OCI-LY7 (cell line): ENCODE measurements at regions not wholly inside any gene's neighbourhood (a gene's known extent, or its start where the extent isn't known, plus 50 kb on each side); places are given as distances from the start of the nearest gene placed in this dataset.

Experiments
- EZH2phosphoT487 ChIP-seq: fragments of 200-600 bp; sonication (generic); IDR thresholded peaks from 2 replicates; pipeline ENCODE4 v1.6.1; 2018; ENCODE audit warnings: low read depth, borderline replicate concordance, mild to moderate bottlenecking, mixed run types, antibody characterized with exemption, low read length, moderate library complexity, mixed read lengths
- TF ChIP-seq, protein P1 (sequence below): fragments of 200-600 bp; sonication (generic); conservative IDR thresholded peaks from 2 replicates; pipeline ENCODE4 v1.5.1; 2014; ENCODE audit warnings: mild to moderate bottlenecking, antibody characterized with exemption, low read length, moderate library complexity, mixed read lengths

DNA sequence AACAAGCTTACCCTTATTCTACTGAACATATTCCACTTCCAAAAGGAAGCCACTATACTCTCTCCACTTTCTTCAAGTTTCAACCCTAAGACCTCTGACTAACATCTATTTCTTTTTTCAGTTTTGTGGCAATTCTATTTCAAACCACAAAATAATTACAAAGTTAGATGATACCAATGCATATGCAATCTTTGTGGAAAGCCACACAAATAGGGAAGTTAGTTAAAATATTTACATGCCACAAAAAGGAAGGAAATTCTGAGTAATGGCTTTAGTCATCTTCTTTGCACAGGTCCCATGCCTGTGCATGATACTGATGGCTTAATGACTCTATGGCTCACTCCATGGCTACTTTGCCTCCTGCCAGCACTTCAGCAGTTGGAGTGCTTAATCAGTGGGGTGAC lies 57.0 kb upstream of the MCTP2 start:
- TF ChIP-seq, protein P1, sequence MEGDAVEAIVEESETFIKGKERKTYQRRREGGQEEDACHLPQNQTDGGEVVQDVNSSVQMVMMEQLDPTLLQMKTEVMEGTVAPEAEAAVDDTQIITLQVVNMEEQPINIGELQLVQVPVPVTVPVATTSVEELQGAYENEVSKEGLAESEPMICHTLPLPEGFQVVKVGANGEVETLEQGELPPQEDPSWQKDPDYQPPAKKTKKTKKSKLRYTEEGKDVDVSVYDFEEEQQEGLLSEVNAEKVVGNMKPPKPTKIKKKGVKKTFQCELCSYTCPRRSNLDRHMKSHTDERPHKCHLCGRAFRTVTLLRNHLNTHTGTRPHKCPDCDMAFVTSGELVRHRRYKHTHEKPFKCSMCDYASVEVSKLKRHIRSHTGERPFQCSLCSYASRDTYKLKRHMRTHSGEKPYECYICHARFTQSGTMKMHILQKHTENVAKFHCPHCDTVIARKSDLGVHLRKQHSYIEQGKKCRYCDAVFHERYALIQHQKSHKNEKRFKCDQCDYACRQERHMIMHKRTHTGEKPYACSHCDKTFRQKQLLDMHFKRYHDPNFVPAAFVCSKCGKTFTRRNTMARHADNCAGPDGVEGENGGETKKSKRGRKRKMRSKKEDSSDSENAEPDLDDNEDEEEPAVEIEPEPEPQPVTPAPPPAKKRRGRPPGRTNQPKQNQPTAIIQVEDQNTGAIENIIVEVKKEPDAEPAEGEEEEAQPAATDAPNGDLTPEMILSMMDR, result no peak
- no peak for TF ChIP-seq EZH2phosphoT487
